GM19324 (cell line): ENCODE measurements at regions not wholly inside any gene's neighbourhood (a gene's known extent, or its start where the extent isn't known, plus 50 kb on each side); places are given as distances from the start of the nearest gene placed in this dataset.

Experiments
- ATAC-seq: cut with Tn5 transposase; IDR thresholded peaks from one replicate; pipeline ENCODE4 v1.9.1; 2021; ENCODE audit warnings: mild to moderate bottlenecking, moderate library complexity; ENCODE audit not compliant: unreplicated experiment, low FRiP score

DNA sequence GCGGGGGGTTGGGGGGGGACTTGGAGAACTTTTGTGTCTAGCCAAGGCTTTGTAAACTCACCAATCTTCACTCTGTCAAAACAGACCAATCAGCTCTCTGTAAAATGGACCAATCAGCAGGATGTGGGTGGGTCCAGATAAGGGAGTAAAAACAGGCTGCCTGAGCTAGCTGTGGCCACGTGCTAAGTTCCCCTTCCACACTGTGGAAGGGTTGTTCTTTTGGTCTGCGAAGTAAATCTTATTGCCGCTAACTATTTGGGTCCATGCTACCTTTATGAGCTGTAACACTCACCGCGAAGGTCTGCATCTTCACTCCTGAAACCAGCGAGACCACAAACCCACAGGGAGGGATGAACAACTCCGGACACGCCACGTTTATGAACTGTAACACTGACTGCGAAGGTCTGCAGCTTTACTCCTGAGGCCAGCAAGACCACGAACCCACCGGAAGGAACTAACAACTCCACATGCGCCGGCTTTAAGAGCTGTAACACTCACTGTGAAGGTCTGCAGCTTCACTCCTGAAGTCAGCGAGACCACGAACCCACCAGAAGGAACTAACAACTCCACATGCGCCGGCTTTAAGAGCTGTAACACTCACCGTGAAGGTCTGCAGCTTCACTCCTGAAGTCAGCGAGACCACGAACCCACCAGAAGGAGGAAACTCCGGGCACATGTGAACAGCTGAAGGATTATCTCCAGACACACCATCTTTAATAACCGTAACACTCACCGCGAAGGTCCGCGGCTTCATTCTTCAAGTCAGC lies 186.6 kb downstream of the ID4 start:
- peak; percentile 82 for ATAC-seq

DNA sequence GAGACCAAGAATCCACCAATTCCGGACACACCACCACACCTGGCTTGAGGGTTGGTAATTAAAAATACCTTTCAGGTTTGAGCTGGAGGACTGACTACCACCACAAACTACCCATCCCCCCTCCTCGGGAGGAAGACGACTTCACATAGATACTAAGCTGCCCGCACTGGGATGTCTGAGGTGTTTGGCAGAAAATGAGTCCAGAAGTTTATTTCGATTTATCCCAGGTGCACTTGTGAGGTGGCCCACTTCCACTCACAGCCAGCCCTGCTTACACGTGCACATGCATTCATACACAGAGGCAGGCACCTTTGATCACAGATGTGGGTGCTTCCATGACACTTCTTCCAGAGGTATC lies 187.1 kb downstream of the ID4 start:
- ATAC-seq: no peak

DNA sequence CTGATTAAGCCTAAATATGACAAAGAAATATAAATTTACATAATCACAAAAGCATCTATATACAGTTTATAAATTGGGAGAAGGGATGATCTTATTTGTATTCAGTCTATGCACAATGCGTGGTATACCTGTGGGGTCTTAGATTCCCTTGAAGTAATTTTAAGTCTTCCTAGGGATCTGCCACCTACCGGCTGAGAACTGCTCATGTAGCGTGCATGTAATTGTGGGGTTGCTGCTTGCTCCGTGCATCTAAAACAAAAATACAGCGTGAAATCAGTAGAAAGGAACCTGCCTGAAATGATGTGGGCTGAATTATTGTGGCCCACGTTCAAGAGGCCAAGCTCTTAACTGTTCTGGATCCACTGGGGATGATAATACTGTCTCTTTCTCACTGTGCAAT lies 187.3 kb downstream of the MBOAT1 start:
- no peak for ATAC-seq

DNA sequence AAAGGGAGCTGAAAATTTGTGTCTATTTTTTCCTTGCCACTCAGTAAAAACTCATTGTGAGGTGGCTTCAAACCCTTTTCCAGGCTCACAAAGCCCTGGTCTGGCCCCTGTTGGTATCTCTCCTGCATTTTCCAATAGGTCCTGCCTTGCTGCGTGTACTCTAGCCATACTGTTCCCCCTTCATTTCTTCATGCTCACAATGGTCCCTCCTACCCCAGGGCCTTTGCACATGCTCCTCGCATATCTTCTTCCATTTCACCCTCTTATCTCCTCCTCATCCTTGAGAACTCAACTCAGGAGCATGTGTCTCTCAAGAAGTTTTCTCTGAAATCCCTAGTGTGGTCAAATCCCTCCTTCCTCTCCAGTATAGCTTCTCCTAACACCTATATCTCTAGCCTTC lies 186.6 kb downstream of the MBOAT1 start:
- no peak for ATAC-seq

DNA sequence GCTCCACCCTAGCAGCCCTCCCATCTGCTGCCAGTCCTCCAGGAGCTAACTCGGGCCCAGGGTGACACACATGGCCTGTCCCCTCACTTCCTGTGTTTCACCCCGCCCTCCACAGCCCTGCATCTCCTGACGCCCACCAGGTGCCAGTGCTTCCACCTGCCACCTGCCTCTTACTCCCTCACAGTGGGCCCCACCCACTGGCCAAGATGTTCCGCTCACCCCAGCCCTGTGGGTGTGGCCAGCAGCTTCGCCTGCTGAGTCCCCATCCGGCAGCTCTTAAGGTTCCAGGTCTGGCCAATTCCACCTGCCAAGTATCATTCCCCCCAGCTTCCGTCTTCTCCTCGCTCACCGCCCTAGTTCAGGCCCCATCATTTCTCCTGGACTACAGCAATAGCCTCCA lies 184.1 kb downstream of the MBOAT1 start:
- no peak for ATAC-seq

DNA sequence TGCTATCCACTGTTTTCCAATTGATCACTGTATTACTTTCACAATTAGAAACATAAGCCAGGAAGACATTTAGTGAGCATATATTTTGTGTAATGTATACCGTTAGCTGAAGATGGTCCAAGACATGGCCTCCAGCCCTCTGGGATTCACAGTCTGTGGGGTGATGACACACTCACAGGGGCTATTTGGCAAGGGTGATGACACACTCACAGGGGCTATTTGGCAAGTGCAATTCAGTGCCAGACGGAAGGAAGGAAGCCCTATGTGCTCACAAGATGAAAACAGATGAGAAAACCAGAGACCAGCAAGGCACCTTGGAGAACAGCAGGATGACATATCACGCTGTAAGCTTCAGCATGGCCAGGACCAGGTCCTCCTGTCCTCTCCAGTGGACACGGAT lies 183.7 kb downstream of the MBOAT1 start:
- ATAC-seq: no peak

DNA sequence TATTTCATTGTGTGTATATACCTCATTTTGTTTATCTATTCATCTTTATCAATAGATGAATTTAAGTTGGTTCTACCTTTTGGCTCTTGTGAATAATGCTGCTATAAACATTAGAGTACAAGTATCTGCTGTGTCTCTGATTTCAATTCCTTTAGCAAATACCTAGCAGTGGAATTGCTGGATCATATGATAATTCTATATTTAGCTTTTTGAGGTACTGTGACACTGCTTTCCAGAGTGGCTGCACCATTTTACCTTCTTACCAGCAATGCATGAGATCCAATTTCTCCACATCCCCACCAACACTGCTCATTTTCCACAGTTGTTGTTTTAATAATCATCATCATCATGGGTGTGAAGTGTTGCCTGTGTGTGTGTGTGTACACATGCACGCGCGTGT lies 182.3 kb downstream of the MBOAT1 start:
- ATAC-seq: no peak

DNA sequence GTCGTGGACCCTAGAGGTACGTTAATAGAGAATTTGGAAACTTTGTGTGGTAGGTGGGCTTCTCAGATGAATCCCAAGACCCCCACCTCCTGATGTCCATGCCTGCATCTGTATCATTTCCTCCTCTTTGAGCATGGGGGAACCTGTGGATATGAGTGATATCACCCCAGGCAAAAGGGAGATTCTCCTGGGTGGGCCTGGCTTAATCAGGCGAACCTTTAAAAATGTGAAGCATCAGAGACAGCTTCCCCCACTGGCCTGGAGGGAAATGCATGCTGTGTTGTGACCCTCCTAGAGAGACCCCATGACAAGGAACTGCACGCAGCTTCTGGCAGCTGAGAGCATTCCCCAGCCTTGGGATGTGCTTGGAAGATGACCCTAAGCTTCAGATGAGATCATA lies 180.9 kb downstream of the MBOAT1 start:
- ATAC-seq: no peak

DNA sequence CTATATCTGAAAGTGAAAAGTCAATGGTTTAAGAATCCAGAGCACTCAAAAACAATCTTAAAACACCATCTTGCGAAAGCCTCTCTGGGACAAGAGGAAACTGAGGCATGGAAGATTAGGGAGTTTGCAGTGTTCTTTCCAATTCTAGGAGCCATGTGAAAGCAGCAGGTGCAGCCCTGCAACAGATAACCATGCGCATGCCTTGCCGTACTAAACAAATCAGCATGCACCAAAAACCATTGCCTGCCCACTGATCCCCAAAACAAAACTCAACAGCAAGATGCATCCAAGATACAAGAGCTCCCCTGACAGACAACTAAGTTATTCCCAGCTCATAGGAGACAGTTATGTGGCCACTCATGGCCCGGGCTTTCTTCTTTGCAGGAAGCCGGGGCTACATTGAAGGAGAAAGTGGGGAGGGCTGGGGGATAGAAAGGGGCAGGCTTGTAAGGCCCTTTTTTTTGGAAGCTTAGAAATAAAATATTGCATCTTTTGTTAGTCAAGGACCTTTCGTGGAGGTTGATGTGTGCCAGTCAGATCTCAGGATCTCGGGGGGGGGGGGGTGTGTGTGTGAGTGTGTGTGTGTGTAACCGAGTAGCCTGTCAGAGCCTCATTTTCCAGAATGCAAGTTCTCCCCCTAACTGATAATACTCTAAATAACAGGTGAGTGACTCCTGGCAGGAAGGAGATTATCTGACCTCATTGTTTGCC lies 178.4 kb downstream of the MBOAT1 start:
- ATAC-seq: no peak

DNA sequence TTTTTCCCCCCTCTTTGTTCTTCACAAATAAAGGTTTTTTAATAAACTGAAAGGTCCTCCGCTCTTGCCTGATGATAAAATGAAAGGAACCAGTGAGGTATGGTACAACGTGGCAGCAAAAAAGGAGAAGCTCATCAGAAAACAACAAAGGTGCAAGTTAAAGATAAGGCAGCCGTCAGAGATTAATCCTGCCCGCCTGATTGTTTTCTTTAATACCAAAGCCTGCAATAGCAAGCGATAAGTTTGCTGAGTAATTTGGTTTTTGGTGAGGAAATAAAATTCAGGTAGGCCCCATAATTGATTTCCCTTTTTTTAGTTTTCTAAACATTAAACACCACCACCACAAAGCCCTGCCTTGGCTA lies 177.9 kb downstream of the MBOAT1 start:
- ATAC-seq: no peak

DNA sequence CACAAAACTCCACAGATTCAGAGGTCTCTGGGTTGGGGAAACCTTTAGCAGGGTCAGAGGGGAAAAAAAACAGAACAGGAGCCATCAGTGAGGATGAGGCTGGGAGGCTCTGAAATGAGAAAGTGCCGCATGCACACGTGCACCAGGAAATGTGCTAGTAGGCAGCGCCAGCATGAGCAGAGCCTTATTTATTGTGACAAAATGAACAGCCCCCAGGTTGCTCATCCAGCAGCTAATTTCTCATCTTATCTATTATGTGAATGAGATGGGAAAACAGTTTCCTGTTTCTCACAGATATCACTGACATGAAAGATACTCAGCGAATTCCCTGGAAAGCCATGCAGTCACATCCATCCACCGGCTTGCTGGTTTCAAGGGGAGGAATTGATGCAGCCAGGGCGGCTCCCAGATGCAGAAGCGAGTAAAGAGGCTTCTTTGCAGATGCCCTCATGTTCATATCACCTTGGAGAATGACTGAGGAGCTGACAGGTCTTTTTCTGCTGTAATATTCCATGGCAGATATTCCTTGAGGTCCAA lies 176.1 kb downstream of the MBOAT1 start:
- ATAC-seq: no peak

DNA sequence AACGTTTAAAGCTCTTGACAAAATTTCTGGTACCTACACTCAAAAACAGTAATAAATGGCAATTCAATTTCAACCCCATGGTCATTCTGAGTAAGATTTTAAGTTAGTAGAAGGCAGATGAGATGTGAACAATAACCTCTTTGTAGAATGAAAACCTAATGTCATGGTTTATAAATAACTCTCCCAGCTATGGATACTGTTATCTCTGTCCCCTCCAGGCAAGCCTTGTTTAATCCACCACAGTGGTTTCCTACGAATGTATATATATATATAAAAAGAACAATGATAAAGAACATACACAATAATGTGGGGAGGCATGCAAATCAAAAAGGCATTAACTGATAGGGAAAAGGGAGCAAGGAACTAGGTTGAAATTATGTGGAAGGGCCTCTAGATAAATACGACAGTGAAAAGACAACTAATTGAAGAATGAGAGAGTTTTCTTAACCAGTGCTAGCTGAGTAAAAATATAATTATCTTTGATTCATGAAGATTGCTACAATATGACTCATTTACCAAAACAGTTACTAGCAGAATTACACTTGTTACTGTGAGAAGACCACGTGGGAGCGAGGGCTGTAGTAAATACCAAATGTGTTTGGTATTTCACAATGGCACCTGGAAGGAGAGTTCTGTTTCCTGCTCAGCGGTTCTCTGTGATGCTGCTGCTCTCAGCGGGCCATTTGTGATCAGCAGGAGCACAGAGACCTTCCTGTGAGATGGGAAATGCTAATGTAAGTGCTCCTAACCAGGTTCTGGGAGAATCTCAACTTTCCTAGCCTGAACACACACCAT lies 173.7 kb downstream of the MBOAT1 start:
- ATAC-seq: no peak

DNA sequence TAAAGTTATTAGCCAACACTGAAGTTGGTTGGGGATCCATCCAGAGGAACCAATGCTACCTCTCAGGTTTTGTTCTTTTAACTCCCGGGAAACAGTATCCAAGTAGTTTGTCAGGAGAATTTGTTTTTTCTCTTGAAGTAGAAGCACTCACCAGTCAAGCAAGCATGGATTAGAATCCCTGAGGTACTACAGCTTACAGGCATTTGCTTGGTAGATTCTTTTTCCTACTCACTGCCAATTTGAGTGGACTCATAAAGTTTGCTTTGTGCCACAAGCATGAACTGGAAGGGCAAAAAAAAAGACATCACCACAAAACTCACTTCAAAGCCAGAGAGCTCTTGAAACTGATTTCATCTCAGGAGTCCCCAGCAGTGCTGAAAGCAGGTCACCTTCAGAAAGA lies 167.4 kb downstream of the MBOAT1 start:
- ATAC-seq: no peak
